ENCODE measurements at regions not wholly inside any gene's neighbourhood (a gene's known extent, or its start where the extent isn't known, plus 50 kb on each side); places are given as distances from the start of the nearest gene placed in this dataset.

GRCh38 chr3:5822843-5823242 is 635.3 kb downstream of the EDEM1 start:
- Histone ChIP-seq H3K4me2 (no peak overlapping the region), H3K4me3 (no peak overlapping the region), H3K9me3 (no peaks in the 10 kb centered on the region), H3K4me1 (no peaks in the 10 kb centered on the region), H3K27ac (no peak overlapping the region)
- TF ChIP-seq MAX (IDR thresholded peaks at IDR 0.05) (no peak), ZSCAN20 (CRISPR knock-in tag; IDR thresholded peaks at IDR 0.05) (no peak), TFCP2L1 (CRISPR knock-in tag; IDR thresholded peaks at IDR 0.05) (no peak), RCOR1 (IDR thresholded peaks at IDR 0.05; ENCODE audit: low read depth, low read length) (no peak), KDM1A (IDR thresholded peaks at IDR 0.05; ENCODE audit: low read depth) (no peak), PHF8 (IDR thresholded peaks at IDR 0.05; ENCODE audit: borderline replicate concordance, low read depth) (no peak), RFX5 (IDR thresholded peaks at IDR 0.05) (no peak), HDAC2 (IDR thresholded peaks at IDR 0.05) (no peak), ZFP36 (IDR thresholded peaks at IDR 0.05; ENCODE audit: borderline replicate concordance, partially characterized antibody) (no peak), PBX3 (IDR thresholded peaks at IDR 0.05) (no peak), SREBF2 (IDR thresholded peaks at IDR 0.05) (no peak), FOSL2 (IDR thresholded peaks at IDR 0.05) (no peak), FOSL2 (CRISPR knock-in tag; IDR thresholded peaks at IDR 0.05) (no peak)
- ChIA-PET CTCF (no interaction called here), POLR2A (no interaction called here)
- no peak for DNase-seq (ENCODE audit: low read depth in 1 of 2, low spot score in 1 of 2)
- no peak for FAIRE-seq
- no peak for ATAC-seq

GRCh38 chr3:5826467-5826866 is 639.0 kb downstream of the EDEM1 start:
- Histone ChIP-seq H3K4me3 (no peak overlapping the region), H3K4me2 (no peak overlapping the region), H3K4me1 (no peaks in the 10 kb centered on the region), H3K27ac (no peak overlapping the region), H3K9me3 (no peaks in the 10 kb centered on the region)
- DNase-seq (ENCODE audit: low read depth in 1 of 2, low spot score in 1 of 2) = no peak
- 2% methylated on average over 2 of the region's 2 CpGs for WGBS (ENCODE audit: missing lambda C conversion rate)
- CTCF ChIA-PET = no interaction called here
- TF ChIP-seq KDM1A (IDR thresholded peaks at IDR 0.05; ENCODE audit: low read depth) = no peak
- TF ChIP-seq CHD2 (IDR thresholded peaks at IDR 0.05; ENCODE audit: low read length, partially characterized antibody) = no peak
- no peak for TF ChIP-seq HOXB5 (CRISPR knock-in tag; IDR thresholded peaks at IDR 0.05)
- TF ChIP-seq E2F6 (IDR thresholded peaks at IDR 0.05; ENCODE audit: borderline replicate concordance, low read depth) = no peak
- TF ChIP-seq TP53 (CRISPR knock-in tag; IDR thresholded peaks at IDR 0.05) = no peak
- TF ChIP-seq CTCF (IDR thresholded peaks at IDR 0.05) = no peak
- no peak for TF ChIP-seq HOXB13 (CRISPR knock-in tag; IDR thresholded peaks at IDR 0.05; ENCODE audit: low read depth)
- TF ChIP-seq SREBF2 (IDR thresholded peaks at IDR 0.05) = no peak
- no peak for TF ChIP-seq FOXS1 (CRISPR knock-in tag; IDR thresholded peaks at IDR 0.05)
- TF ChIP-seq KDM5A (IDR thresholded peaks at IDR 0.05) = no peak
- TF ChIP-seq ZSCAN20 (CRISPR knock-in tag; IDR thresholded peaks at IDR 0.05) = no peak
- no peak for TF ChIP-seq CEBPB (IDR thresholded peaks at IDR 0.05)
- no peak for TF ChIP-seq BHLHE40 (IDR thresholded peaks at IDR 0.05; ENCODE audit: low read depth, low read length)
- no peak for TF ChIP-seq MAFK (IDR thresholded peaks at IDR 0.05; ENCODE audit: partially characterized antibody)
- FAIRE-seq = no peak
- POLR2A ChIA-PET = no interaction called here
- no peak for ATAC-seq

GRCh38 chr3:5828251-5828650 is 640.7 kb downstream of the EDEM1 start:
- Histone ChIP-seq H3K4me2 (no peak overlapping the region), H3K9me3 (no peaks in the 10 kb centered on the region), H3K4me1 (no peaks in the 10 kb centered on the region), H3K4me3 (no peak overlapping the region), H3K27ac (no peak overlapping the region)
- TF ChIP-seq JUN (IDR thresholded peaks at IDR 0.05) = no peak
- TF ChIP-seq NFE2L2 (conservative IDR thresholded peaks at IDR 0.05; ENCODE audit: low read length) = no peak
- CTCF ChIA-PET = interaction anchor here (0.9 kb wide), 1 partner anchor 40 kb away, joined by 3 read pairs; no protein-coding TSS in a partner anchor
- DNase-seq (ENCODE audit: low read depth in 1 of 2, low spot score in 1 of 2) (no peak), ATAC-seq (no peak), FAIRE-seq (no peak)
- WGBS (ENCODE audit: missing lambda C conversion rate) = 0% methylated on average over 2 of the region's 2 CpGs
- POLR2A ChIA-PET = no interaction called here

Measured in A549 (cell line).